KMS-11 (cell line): ENCODE measurements at regions not wholly inside any gene's neighbourhood (a gene's known extent, or its start where the extent isn't known, plus 50 kb on each side); places are given as distances from the start of the nearest gene placed in this dataset.

ENCODE experiments used
- H2AFZ ChIP-seq: fragments of 200-600 bp; sonication (generic); 2 replicates; pipeline ENCODE4 v1.6.1; 2016; ENCODE audit warnings: antibody characterized with exemption, mixed run types, low read depth
- H3K27ac ChIP-seq: fragments of 200-600 bp; sonication (generic); 2 replicates; pipeline ENCODE4 v1.6.1; 2016; ENCODE audit warnings: mild to moderate bottlenecking, mixed run types
- H3K27me3 ChIP-seq: fragments of 200-600 bp; sonication (generic); 2 replicates; pipeline ENCODE4 v1.6.1; 2017; ENCODE audit warnings: mild to moderate bottlenecking, low read depth, mixed run types, moderate library complexity; ENCODE audit not compliant: insufficient read depth
- H3K36me3 ChIP-seq: fragments of 200-600 bp; sonication (generic); 2 replicates; pipeline ENCODE4 v1.6.1; 2017; ENCODE audit warnings: mild to moderate bottlenecking, mixed run types; ENCODE audit not compliant: insufficient read depth
- H3K4me1 ChIP-seq: fragments of 200-600 bp; sonication (generic); 2 replicates; pipeline ENCODE4 v1.6.1; 2016; ENCODE audit warnings: mild to moderate bottlenecking, low read depth, mixed run types; ENCODE audit not compliant: poor library complexity, severe bottlenecking
- H3K4me2 ChIP-seq: fragments of 200-600 bp; sonication (generic); 2 replicates; pipeline ENCODE4 v1.7.0; 2016; ENCODE audit warnings: mild to moderate bottlenecking, mixed run types
- H3K4me3 ChIP-seq: fragments of 200-600 bp; sonication (generic); IDR thresholded peaks from 2 replicates; pipeline ENCODE4 v1.6.1; 2017; ENCODE audit warnings: low read depth, low read length, mixed read lengths; ENCODE audit not compliant: insufficient read depth
- H3K79me2 ChIP-seq: fragments of 200-600 bp; sonication (generic); 2 replicates; pipeline ENCODE4 v1.6.1; 2016; ENCODE audit warnings: low read depth, mixed run types; ENCODE audit not compliant: insufficient read depth
- H3K9ac ChIP-seq: fragments of 200-600 bp; sonication (generic); 2 replicates; pipeline ENCODE4 v1.6.1; 2016; ENCODE audit warnings: mild to moderate bottlenecking, mixed run types
- H4K20me1 ChIP-seq: fragments of 200-600 bp; sonication (generic); 2 replicates; pipeline ENCODE4 v1.6.1; 2016; ENCODE audit warnings: mild to moderate bottlenecking, mixed run types; ENCODE audit not compliant: insufficient read depth
- TF ChIP-seq, protein P1 (sequence below): fragments of 200-600 bp; sonication (generic); conservative IDR thresholded peaks from 2 replicates; pipeline ENCODE4 v1.6.1; 2017; ENCODE audit warnings: low read depth, mild to moderate bottlenecking, antibody characterized with exemption, low read length, moderate library complexity, mixed read lengths

DNA sequence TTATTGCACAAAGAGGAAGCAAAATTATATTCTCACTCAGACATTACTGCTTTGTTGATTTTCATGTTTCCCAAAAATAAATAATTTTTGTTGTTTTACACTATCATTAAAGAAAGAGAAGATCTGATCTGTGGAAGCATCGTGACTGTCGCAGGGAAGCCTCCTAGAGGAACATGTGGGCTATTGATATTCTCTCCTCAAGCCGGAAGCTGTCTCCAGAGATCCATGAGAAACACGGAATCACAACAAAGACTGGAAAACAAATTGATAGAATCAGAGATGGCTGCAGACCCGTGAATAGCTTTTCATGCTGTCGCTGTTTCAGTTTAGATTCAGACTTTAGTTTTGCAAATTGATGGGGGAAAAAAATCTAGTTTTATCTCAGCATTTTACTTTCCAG is 235.2 kb upstream of the TMPO start:
- Histone ChIP-seq H3K9ac (no peak overlapping the region), H3K27me3 (no peaks in the 10 kb centered on the region), H2AFZ (no peak overlapping the region), H3K4me3 (no peak overlapping the region), H3K4me2 (no peak overlapping the region), H3K4me1 (peaks cover 7% of the 10 kb centered on the region), H3K79me2 (no peaks in the 10 kb centered on the region), H4K20me1 (no peaks in the 10 kb centered on the region), H3K27ac (no peak overlapping the region), H3K36me3 (no peaks in the 10 kb centered on the region)
- TF ChIP-seq, protein P1, sequence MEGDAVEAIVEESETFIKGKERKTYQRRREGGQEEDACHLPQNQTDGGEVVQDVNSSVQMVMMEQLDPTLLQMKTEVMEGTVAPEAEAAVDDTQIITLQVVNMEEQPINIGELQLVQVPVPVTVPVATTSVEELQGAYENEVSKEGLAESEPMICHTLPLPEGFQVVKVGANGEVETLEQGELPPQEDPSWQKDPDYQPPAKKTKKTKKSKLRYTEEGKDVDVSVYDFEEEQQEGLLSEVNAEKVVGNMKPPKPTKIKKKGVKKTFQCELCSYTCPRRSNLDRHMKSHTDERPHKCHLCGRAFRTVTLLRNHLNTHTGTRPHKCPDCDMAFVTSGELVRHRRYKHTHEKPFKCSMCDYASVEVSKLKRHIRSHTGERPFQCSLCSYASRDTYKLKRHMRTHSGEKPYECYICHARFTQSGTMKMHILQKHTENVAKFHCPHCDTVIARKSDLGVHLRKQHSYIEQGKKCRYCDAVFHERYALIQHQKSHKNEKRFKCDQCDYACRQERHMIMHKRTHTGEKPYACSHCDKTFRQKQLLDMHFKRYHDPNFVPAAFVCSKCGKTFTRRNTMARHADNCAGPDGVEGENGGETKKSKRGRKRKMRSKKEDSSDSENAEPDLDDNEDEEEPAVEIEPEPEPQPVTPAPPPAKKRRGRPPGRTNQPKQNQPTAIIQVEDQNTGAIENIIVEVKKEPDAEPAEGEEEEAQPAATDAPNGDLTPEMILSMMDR = no peak

GRCh38 chr12:98280621-98281020 is 234.8 kb upstream of the TMPO start:
- peaks cover 3% of the 10 kb centered on the region for H3K4me1 ChIP-seq
- H4K20me1 ChIP-seq = no peaks in the 10 kb centered on the region
- H2AFZ ChIP-seq = no peak overlapping the region
- H3K36me3 ChIP-seq = no peaks in the 10 kb centered on the region
- no peak overlapping the region for H3K9ac ChIP-seq
- no peak overlapping the region for H3K4me3 ChIP-seq
- no peak overlapping the region for H3K4me2 ChIP-seq
- no peak overlapping the region for H3K27ac ChIP-seq
- no peaks in the 10 kb centered on the region for H3K27me3 ChIP-seq
- H3K79me2 ChIP-seq = no peaks in the 10 kb centered on the region
- TF ChIP-seq, protein P1 = no peak

GRCh38 chr12:98291828-98292227 is 223.6 kb upstream of the TMPO start:
- H3K4me1 ChIP-seq = no peaks in the 10 kb centered on the region
- no peaks in the 10 kb centered on the region for H3K27me3 ChIP-seq
- no peaks in the 10 kb centered on the region for H4K20me1 ChIP-seq
- H2AFZ ChIP-seq = no peak overlapping the region
- no peak overlapping the region for H3K27ac ChIP-seq
- H3K4me2 ChIP-seq = no peak overlapping the region
- no peak overlapping the region for H3K9ac ChIP-seq
- H3K36me3 ChIP-seq = no peaks in the 10 kb centered on the region
- no peaks in the 10 kb centered on the region for H3K79me2 ChIP-seq
- TF ChIP-seq, protein P1 = no peak
- no peak overlapping the region for H3K4me3 ChIP-seq

- H2AFZ ChIP-seq = no peak overlapping the region
- no peaks in the 10 kb centered on the region for H4K20me1 ChIP-seq
- TF ChIP-seq, protein P1 = no peak
- no peaks in the 10 kb centered on the region for H3K36me3 ChIP-seq
- H3K4me1 ChIP-seq = no peaks in the 10 kb centered on the region
- H3K79me2 ChIP-seq = no peaks in the 10 kb centered on the region
- no peak overlapping the region for H3K27ac ChIP-seq
- H3K9ac ChIP-seq = no peak overlapping the region
- no peak overlapping the region for H3K4me2 ChIP-seq
- H3K27me3 ChIP-seq = no peaks in the 10 kb centered on the region
- no peak overlapping the region for H3K4me3 ChIP-seq
Observed at GRCh38 chr12:98294051-98294805, 221.2 kb upstream of the TMPO start.
